ENCODE measurements at regions not wholly inside any gene's neighbourhood (a gene's known extent, or its start where the extent isn't known, plus 50 kb on each side); places are given as distances from the start of the nearest gene placed in this dataset.

GRCh38 chr6:73898599-73898998 is 202.6 kb downstream of the CD109 start:
- no peak for DNase-seq

- DNase-seq: no peak
These were observed 197.7 kb downstream of the CD109 start for GRCh38 chr6:73893696-73894095.

GRCh38 chr6:73888050-73888449 is 192.0 kb downstream of the CD109 start:
- DNase-seq: no peak

GRCh38 chr6:73885393-73885792 is 189.4 kb downstream of the CD109 start:
- no peak for DNase-seq

- DNase-seq: no peak
These were observed 188.5 kb downstream of the CD109 start for GRCh38 chr6:73884540-73884939.

GRCh38 chr6:73879501-73880293 is 183.7 kb downstream of the CD109 start:
- DNase-seq: no peak

- DNase-seq: no peak
These were observed 182.4 kb downstream of the CD109 start for GRCh38 chr6:73878403-73878802.
